ENCODE measurements at regions not wholly inside any gene's neighbourhood (a gene's known extent, or its start where the extent isn't known, plus 50 kb on each side); places are given as distances from the start of the nearest gene placed in this dataset.

GRCh38 chr6:166861304-166861703 lies 95.0 kb downstream of the RNASET2 start:
- no peak for TF ChIP-seq CTCF (IDR thresholded peaks at IDR 0.05)
- TF ChIP-seq EP300 (IDR thresholded peaks at IDR 0.05): no peak
- no peak for TF ChIP-seq POLR2AphosphoS5 (IDR thresholded peaks at IDR 0.05)
- TF ChIP-seq POLR2A (IDR thresholded peaks at IDR 0.05): no peak
